ENCODE measurements at regions not wholly inside any gene's neighbourhood (a gene's known extent, or its start where the extent isn't known, plus 50 kb on each side); places are given as distances from the start of the nearest gene placed in this dataset.

DNA sequence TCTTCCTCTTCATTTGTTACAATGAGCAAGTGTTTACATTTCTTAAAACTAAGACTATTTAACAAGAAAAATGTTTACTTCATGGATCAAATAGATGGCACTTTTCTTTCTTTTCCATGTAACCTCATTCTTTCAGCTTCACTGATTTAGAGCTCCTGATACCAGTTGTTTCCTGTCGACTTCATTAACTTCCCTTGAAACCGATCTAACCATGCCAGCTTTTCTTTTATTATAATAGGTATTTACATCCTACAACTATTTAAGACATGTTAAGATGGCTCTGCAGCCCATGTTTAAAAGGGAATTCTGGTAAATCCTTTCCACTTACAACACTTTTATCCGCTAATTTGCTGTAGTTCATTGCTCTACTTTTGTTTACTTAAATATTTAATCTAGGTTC, 107.3 kb upstream of the DCN start:
- DNase-seq: no peak
- H3K9me3 ChIP-seq: no peaks in the 10 kb centered on the region
- 38 to 48% (median 43%) methylated on average over 3 of the region's 3 CpGs for WGBS, 5 donors
- H3K4me3 ChIP-seq: no peak overlapping the region
- no peak for TF ChIP-seq POLR2AphosphoS5 (IDR thresholded peaks at IDR 0.05)
- TF ChIP-seq, protein P1, sequence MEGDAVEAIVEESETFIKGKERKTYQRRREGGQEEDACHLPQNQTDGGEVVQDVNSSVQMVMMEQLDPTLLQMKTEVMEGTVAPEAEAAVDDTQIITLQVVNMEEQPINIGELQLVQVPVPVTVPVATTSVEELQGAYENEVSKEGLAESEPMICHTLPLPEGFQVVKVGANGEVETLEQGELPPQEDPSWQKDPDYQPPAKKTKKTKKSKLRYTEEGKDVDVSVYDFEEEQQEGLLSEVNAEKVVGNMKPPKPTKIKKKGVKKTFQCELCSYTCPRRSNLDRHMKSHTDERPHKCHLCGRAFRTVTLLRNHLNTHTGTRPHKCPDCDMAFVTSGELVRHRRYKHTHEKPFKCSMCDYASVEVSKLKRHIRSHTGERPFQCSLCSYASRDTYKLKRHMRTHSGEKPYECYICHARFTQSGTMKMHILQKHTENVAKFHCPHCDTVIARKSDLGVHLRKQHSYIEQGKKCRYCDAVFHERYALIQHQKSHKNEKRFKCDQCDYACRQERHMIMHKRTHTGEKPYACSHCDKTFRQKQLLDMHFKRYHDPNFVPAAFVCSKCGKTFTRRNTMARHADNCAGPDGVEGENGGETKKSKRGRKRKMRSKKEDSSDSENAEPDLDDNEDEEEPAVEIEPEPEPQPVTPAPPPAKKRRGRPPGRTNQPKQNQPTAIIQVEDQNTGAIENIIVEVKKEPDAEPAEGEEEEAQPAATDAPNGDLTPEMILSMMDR (IDR thresholded peaks at IDR 0.05 in 8 of 11, conservative IDR thresholded peaks at IDR 0.05 in 3 of 11): no peak
- no peak for TF ChIP-seq POLR2A (IDR thresholded peaks at IDR 0.05)
- H3K27ac ChIP-seq: no peak overlapping the region
- intact Hi-C loops (cut with DNase I; ENCODE audit: low total_unique reads): no loop called here
- peaks cover 0 to 3% (median 0%) of the 10 kb centered on the region in 7 donors for H3K27me3 ChIP-seq (replicated peaks in 1 of 7)
- no peaks in the 10 kb centered on the region for H3K4me1 ChIP-seq
- no peaks in the 10 kb centered on the region for H3K36me3 ChIP-seq

DNA sequence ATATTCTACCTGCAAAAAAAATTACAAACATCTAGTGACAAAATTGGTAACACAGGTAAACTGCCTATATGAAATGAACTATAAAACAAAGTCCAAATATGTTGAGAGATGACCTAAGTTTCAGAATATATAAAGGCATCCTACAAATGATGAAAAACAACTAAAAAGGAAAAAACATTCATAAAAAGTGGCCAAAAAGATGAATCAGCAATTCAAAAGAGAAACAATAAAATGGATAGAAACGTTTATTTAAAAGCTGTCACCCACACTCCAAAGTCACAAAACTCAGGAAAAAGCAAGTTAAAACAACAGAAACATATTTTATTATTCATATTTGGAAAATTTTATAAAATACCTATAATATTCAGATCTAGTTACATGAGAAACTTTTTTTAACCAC, 106.5 kb upstream of the DCN start:
- Histone ChIP-seq H3K27me3 (replicated peaks in 1 of 7) (no peaks in the 10 kb centered on the region), H3K27ac (no peak overlapping the region), H3K4me1 (no peaks in the 10 kb centered on the region), H3K9me3 (no peaks in the 10 kb centered on the region), H3K4me3 (no peak overlapping the region), H3K36me3 (no peaks in the 10 kb centered on the region)
- intact Hi-C loops (cut with DNase I; ENCODE audit: low total_unique reads): no loop called here
- 12 to 34% (median 23%) methylated on average over 1 of the region's 1 CpG for WGBS, 5 donors
- DNase-seq: no peak
- TF ChIP-seq POLR2AphosphoS5 (IDR thresholded peaks at IDR 0.05) (no peak), POLR2A (IDR thresholded peaks at IDR 0.05) (no peak)
- TF ChIP-seq, protein P1 (IDR thresholded peaks at IDR 0.05 in 8 of 11, conservative IDR thresholded peaks at IDR 0.05 in 3 of 11): no peak

DNA sequence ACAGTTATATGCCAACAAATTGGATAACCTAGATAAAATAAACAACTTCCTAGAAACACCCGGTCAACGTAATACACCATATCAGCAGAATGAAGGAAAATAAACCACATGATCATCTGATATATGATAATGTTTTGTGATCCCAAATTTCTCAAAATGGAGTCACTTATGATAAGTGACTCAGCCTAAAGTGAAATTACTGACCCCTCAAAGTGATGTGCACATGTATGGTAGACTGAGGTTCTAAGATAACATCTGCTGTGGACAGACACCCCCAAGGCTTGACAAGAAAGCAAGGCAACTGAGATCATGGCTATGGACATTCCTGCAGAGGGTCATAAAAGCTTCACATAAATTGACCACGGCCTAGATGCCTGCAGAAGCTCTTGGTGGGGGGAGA, 105.1 kb upstream of the DCN start:
- H3K36me3 ChIP-seq: no peaks in the 10 kb centered on the region
- H3K4me3 ChIP-seq: no peak overlapping the region
- 48 to 64% (median 53%) methylated on average over 3 of the region's 3 CpGs for WGBS, 5 donors
- TF ChIP-seq, protein P1 (IDR thresholded peaks at IDR 0.05 in 8 of 11, conservative IDR thresholded peaks at IDR 0.05 in 3 of 11): no peak
- TF ChIP-seq POLR2A (IDR thresholded peaks at IDR 0.05) (no peak), POLR2AphosphoS5 (IDR thresholded peaks at IDR 0.05) (no peak)
- H3K27ac ChIP-seq: no peak overlapping the region
- intact Hi-C loops (cut with DNase I; ENCODE audit: low total_unique reads): no loop called here
- H3K4me1 ChIP-seq: no peaks in the 10 kb centered on the region
- peak; percentile 22 for DNase-seq
- no peaks in the 10 kb centered on the region for H3K9me3 ChIP-seq
- H3K27me3 ChIP-seq (replicated peaks in 1 of 7): no peaks in the 10 kb centered on the region

DNA sequence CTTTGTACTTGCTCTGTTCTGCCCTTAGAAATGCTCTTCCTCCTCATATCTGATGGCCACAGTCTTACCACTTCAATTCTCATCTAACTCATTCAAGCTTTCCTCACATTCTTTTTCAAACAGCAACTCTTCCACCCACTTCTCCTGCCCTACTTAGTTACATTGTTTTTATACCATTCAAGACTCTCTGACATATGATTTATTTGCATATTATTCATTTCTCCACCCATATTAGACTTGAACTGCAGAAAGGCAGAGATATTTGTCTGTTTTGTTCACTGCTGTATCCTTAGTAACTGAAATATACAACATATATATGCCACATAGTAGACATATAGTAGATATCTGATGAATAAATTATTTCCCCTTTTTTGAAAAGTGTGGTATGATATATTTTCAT, 95.5 kb upstream of the DCN start:
- TF ChIP-seq, protein P1 (IDR thresholded peaks at IDR 0.05 in 8 of 11, conservative IDR thresholded peaks at IDR 0.05 in 3 of 11): no peak
- TF ChIP-seq POLR2A (IDR thresholded peaks at IDR 0.05): no peak
- no peak for TF ChIP-seq POLR2AphosphoS5 (IDR thresholded peaks at IDR 0.05)
- Histone ChIP-seq H3K4me1 (no peaks in the 10 kb centered on the region), H3K27ac (no peak overlapping the region), H3K9me3 (no peaks in the 10 kb centered on the region), H3K36me3 (no peaks in the 10 kb centered on the region), H3K27me3 (replicated peaks in 1 of 7) (no peaks in the 10 kb centered on the region), H3K4me3 (no peak overlapping the region)
- no peak for DNase-seq
- intact Hi-C loops (cut with DNase I; ENCODE audit: low total_unique reads): no loop called here
